GM19043 (cell line): ENCODE measurements at regions not wholly inside any gene's neighbourhood (a gene's known extent, or its start where the extent isn't known, plus 50 kb on each side); places are given as distances from the start of the nearest gene placed in this dataset.
"Not testable (repeated sequence)": the region's sequence is repeated elsewhere in the genome, so short reads cannot be mapped to it uniquely, and the experiment has no call there.

Experiments used
- ATAC-seq: cut with Tn5 transposase; IDR thresholded peaks from one replicate; pipeline ENCODE4 v1.9.1; 2021; ENCODE audit warnings: low read depth; ENCODE audit not compliant: unreplicated experiment

DNA sequence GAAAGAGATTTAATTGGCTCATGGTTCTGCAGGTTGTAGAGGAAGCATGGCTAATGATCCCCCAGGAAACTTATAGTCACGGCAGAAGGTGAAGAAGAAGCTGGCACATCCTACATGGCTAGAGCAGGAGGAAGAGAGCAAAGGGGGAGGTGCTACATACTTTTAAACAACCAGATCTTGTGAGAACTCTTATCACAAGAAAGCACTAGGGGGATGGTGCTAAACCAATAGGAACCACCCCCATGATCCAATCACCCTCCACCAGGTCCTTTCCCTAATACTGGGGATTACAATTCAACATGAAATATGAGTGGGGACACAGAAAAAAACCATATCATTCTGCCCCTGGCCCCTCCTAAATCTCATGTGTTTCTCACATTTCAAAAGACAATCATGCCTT lies 147.2 kb upstream of the EPB41L4A start:
- no peak for ATAC-seq

DNA sequence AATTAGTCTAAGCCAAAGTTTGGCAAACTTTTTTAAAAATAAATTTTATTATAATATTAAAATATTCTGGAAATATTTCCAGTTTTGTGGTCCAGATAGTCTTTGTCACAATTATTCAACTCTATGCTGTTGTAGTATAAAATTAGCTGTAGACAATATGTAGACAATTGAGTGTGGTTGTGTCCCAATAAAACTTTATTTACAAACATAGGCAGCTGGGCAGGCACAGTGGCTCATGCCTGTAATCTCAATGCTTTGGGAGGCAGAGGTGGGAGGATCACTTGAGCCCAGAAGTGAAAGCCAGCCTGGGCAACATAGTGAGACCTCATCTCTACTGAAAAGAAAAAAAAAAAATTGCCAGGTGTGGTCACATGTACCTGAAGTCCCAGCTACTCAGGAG lies 150.5 kb upstream of the EPB41L4A start:
- ATAC-seq, result no peak

DNA sequence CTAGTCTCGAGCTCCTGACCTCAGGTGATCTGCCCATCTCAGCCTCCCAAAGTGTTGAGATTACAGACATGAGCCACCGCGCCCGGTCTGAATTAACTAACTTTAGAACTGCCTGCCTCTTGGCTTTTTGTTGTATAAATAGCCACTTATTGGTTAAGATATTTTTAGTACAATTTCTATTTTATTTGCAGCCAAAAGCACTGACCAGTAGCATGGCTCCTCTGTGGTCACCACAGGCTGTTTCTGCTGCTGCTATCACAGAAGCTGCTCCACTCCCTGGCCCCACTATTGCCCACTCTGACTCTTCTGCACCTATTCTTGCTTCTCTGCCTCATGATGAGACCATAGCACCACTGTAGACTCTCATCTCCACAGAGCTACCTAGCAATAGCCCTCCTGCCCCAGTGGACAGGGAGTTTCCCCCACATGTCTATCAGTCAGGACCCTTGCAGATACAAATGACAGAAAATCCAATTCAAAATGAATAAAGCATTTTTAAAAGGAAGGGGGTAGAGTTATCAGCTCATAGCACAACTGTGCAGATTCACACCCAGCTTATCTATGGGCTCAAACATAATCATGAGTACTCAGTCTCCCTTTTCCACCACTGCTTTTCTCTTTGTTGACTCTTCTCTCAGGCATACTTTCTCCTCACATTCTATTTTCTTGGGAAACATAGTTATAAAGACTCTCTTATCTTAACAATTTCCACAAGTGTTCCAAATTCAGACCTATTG lies 151.8 kb upstream of the EPB41L4A start:
- ATAC-seq, result no peak

DNA sequence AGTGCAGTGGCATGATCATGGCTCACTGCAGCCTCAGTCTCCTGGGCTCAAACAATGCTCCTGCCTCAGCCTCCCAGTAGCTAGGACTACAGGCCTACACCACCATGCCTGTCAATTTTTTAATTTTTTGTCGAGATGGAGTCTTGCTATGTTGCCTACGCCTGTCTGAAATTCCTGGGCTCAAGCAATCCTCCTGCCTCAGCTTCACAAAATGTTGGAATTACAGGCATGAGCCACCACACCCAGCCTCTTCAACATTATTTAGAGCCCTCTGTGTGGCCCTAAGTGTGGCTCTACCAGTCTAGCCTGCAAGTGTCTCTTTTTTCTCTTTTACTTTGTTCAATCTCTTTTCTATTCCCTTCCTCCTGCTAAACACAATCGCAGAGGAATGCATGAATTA lies 154.4 kb upstream of the EPB41L4A start:
- no peak for ATAC-seq

DNA sequence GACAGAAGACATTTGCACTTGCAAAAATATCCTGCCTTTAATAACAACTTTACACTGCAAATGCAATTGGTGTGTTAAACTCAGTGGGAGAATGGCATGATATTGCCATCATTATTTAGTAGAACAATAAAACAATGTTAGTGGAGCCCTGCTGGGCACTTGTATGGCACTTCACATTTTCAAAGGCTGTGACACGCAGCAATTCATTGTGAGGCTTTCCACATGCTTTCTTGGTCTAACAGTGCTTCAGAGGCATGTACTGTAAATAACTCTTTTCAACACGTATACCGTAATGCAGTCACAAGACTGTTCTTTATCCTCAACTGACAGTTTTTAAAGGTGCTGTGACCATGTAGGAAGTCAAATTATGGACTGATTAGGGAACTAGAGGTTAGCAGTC lies 155.5 kb upstream of the EPB41L4A start:
- no peak for ATAC-seq

DNA sequence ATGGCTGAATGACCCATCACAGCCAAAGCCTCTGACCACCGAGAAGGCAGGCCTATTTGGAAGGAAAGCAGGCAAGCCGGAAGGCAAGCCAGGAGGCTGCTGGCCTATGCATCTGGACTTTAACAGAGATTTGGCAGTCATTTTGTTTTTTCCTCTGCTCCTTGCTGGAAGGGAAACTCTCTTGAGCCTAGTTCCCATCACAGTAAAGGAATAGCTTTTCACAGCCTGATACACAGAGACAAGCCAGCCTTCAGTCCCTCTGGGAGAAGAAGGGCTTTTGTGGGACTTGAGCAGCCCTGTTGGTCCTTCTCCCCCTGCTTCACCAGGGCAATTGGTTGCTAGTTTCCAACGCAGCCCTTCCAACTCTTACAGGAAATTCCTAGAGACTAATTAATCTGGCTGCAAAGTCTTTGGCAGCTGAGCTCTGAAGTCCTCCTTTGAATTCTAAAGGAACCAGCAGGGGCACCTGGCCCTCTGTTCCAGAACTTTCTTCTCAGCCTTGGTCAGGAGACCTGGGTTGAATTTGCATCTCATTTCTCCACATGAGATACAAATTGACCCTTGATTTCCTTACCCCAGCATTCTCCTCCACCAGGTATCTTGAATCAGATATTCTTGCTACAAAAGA lies 157.3 kb upstream of the EPB41L4A start:
- ATAC-seq, result no peak

DNA sequence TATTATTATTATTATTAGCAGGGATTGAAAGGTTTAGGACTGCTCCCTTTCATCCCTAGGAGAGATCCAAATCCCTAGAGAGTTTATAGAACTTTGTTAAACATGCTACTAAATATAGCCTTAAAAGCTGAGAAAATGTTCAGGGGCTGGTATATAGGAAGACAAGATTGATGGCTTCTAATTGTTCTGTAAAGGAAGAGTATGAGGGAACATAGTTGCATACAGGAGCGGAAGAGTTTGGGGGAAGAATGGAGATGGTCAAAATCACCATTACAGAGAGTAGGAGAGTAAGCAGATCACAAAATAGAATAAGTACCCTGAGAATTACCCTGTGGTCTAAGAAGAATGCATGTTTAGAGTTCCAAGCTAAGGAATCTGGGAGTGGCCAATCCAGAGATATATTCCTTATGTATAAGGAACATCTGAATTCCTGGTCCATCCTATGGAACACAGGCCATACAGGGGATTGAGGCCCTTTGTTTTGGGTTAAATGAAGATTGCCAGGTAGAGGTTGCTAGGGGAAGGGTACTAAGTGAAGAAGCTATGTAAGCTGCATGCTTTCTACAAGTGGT lies 158.0 kb upstream of the APC start:
- no peak for ATAC-seq

DNA sequence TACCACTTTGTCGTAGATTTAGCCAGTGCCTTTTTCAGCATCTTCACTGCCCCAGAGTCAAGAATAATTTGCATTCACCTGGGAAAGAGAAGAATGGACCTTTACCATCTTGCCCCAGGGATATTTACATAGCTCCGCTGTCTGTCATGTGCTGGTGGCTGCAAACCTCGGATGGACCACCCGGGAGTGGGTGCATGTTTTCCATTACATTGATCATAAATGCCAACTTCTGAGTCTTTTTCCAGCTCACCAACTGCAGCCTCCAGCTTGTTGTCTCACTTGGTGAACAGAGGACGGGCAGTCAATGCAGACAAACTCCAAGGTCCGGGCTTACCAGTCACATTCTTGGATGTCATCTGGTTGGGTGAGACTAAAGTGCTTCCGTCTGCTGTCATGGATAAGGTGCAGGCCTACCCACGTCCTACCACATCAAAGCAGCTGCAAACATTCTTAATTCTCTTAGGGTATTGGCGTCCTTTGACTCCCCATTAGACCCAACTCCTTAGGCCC lies 155.8 kb upstream of the APC start:
- no peak for ATAC-seq

DNA sequence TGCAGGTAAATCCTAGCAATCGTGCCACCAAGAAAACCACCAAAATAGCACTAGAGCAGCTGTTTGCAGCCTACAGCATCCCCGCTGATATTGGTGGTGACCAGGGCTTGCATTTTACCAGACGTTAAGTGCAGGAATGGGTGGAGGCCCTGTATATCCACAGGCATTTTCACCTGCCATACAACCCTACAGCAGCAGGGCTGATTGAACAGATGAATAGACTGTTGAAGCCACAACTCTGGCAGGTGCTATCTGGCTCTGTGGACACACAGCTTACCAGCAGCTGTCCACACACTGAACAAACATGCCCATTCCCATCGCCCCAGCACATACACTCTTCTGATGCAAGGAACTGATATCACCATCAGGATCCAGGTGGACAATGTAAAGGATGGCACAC lies 154.5 kb upstream of the APC start:
- ATAC-seq, result no peak

DNA sequence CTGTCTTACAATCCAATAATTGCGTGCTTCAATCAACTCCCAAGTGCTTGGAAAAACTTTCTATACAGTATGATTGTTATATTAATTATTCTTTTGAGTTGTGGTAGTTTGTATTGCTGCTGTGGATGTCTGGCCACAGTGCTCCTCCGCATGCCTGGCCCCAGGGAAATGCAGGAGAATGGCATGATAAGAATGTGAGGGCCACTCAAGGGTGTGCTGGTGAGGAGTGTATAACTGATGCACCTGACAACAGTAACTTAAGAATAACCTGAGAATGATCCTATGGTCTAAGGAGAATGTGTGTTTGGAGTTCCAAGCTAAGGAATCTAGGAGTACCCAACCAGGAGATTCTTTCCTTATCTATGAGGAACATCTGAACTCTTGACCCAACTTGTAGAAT lies 152.9 kb upstream of the APC start:
- ATAC-seq, result no peak

DNA sequence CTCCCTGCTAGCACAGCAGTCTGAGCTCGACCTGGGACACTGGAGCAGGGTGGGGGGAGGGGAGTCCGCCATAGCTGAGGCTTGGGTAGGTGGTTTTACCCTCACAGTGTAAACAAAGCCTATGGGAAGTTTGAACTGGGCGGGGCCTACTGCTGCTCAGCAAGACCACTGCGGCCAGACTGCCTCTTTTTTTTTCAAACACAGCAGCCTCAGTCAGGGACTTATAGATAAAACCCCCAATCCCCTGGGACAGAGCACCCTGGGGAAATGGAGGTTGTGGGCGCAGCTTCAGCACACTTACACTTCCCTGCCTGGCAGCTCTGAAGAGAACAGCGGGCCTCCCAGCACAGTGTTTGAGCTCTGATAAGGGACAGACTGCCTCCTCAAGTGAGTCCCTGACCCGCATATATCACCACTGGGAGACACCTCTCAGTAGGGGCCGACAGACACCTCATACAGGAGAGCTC lies 151.1 kb upstream of the APC start:
- ATAC-seq, result peak; percentile 65

DNA sequence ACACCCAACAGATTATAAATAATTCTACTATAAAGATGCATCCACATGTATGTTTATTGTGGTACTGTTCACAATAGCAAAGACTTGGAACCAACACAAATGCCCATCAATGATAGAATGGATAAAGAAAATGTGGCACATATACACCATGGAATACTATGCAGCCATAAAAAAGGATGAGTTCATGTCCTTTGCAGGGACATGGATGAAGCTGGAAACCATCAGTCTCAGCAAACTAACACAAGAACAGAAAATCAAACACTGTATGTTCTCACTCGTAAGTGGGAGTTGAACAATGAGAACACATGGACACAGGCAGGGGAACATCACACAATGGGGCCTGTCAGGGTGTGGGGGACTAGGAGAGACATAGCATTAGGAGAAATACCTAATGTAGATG lies 146.8 kb upstream of the APC start:
- ATAC-seq, result not testable (repeated sequence)

DNA sequence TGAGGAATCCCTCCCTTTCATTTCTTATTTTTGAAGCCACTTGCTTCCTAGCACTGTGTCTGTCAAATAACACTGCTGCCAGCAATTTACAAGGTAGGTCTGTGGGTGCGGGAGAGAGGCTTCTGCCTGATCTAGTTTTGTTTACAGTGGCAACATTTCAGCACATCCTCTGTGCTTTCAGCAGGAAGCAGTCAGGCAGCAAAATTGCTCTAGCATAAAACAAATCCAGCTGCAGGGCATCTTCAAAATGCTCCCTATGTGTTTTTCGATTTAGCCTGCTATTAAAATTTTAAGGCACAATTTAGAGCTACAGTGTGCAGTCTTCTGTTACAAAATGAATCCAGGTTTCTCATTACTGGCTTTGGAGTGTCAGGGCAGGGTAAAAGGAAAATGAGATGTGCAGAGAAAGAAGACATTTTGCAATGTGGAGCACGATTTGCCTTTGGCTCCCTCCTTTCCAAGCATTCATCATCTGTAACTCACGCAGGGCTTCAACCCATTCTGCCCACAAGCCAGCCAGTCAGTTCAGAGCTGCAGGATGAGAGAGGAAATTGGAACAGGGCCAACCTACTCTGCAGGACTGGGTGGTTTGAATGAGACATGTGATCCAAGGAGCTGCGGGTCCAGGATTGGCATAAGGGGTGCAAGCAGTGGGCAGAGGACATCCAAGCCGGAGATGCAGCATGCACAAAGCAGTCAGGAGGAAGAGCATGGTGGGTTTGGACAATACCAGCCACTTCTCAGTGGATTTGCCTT lies 143.4 kb upstream of the APC start:
- ATAC-seq, result no peak

DNA sequence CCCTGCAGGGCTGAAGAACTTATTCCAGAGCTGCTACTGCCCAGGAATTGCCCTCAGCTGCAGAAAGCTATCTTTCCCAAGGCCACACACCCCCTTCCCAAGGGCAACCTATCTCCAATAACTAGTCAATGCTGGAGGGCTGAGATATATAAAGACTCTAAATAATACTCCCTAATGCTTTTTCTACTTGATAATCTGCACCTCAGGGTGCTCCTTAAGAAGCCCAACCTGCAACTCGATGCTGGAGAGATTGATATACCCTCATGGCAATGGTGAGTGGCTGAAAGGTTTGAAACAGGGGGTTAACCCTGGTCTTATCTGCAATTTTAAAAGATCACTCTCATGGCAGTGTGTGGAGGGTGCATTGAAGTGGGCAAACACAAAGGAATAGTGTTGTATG lies 142.7 kb upstream of the APC start:
- ATAC-seq, result no peak

DNA sequence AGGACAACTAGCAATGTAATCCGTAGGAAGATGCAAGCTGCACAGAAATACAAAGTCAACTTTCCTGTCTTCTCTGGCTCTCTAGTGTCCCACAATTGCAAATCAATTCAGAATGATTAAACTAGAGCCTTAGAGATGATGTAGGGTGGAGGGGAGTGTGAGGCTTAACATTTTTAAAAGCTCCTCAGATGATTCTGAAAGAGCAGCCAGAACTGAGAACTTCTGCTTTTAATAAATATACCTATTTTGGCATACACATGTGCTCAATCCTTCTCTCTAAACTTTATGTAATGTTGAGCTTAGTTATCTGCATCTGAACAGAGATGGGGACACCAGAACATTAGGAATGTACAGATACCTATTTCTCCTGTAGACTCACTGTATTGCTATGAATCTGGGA lies 139.9 kb upstream of the APC start:
- ATAC-seq, result no peak

DNA sequence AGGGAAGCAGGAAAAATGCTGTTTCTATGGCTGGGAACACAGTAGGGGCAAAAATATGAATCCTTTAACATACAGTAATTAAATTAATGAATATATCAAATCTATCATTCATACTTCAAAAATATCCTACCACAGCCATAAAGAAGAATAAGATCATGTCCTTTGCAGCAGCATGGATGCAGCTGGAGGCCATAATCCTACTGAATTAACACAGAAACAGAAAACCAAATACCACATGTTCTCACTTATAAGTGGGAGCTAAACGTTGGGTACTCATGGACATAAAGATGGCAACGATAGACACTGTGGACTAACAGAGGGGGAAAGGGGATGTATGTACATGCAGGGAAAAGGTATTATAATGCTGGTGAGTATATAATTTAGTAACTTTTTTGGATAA lies 137.2 kb upstream of the APC start:
- ATAC-seq, result not testable (repeated sequence)

DNA sequence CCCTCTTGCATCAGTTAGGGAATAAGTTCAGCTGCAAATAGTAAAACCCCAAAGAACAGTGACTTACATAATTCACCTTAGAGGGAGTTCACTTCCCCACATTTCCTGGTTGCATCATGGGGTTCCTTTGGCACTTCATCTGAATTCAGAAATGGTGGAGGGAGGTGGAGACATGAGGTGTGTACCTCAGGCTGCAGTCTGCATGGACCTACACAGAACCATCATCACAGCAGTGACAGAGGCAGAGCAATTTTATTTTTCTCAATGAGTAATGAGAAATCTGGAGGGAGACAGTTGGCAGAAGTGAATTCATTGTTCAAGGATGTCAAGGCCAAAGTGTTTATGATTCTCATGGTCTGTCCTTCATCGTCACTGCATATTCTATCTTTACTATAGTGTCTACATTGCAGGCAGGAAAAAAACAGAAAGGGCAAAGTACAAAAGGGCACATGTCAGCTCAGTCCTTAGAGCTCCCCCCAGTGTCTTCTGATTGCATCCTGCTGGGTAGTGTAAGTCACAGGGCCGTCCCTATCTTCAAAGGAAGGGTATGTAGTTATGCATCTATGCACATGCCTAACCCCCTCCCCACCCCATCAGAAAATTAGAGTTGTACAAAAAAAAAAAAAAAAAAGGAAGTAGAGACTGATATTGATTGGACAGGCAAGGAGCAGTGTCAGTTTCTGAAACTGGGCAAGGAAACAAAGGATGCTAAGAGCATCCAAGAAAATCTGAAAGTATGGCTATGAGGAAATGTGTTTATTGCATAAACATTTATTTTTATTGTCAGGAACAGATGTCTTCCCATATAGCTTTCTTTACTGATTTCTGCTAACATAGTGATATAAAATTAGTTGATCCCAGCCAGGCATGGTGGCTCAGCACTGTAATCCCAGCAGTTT lies 132.7 kb upstream of the APC start:
- no peak for ATAC-seq

DNA sequence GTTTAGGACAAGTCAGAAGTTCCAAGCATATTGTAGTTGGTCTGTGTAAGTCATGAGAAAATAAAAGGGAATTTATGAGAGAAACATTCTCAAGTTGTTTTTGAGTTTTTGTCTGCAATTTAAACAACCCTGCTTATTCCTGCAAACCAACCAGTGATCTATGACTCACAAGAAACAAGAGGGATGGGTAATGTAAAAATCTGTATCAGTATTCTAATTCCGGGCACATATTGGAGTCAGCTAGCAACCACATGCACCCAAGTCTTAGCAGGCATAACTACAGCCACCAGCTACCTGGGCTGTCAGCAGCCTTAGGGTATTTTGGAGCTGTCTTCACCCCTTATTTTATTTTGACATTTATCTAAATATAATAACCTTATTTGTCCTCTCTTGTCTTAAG lies 128.7 kb upstream of the APC start:
- no peak for ATAC-seq

DNA sequence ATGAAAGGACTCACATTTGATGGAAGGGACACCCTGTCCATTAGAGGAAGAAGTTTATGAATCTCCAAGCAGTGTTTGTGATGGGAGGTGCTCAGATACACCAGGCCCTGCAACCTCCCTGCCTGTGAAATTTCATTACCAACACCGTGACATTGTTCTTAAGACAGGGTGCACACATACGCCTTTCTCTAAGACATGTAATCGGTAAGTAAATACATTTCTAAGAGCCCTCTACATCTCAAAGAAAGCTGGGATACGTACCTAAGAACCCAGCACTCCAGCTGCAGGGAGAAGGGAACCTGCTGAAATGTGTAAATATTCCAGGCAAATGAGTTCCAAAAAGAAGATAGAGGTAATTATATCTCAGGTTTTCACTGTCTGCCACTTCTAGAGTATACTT lies 125.0 kb upstream of the APC start:
- no peak for ATAC-seq

DNA sequence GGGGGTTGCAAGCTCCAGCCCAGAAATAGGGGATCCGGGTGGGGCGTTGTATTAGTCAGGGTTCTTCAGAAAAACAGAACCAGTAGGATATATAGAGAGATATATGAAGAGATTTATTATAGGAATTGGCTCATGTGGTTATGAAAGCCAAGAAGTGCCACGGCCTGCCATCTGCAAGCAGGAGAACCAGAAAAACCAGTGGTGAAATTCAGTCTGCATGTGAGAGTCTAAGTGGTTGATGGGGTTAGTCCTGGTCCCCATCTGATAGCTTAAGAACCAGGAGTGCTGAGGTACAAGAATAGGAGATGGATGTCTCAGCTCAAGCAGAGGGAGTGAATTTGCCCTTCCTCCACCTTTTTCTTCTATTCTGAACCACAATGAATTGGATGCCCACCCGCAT lies 123.4 kb upstream of the APC start:
- no peak for ATAC-seq
